ENCODE measurements at regions not wholly inside any gene's neighbourhood (a gene's known extent, or its start where the extent isn't known, plus 50 kb on each side); places are given as distances from the start of the nearest gene placed in this dataset.

- TF ChIP-seq FOXP2 (optimal IDR thresholded peaks at IDR 0.05; ENCODE audit: control extremely low read depth, extremely low read length, insufficient read depth) (no peak), EZH2 (IDR thresholded peaks at IDR 0.05) (no peak), POLR2AphosphoS5 (IDR thresholded peaks at IDR 0.05; ENCODE audit: borderline replicate concordance, low read depth, low read length) (no peak)
- no peak for DNase-seq (ENCODE audit: low read depth, low spot score)
- no peaks in the 10 kb centered on the region for H3K36me3 ChIP-seq (ENCODE audit: insufficient read depth, low read length)
- H3K9me3 ChIP-seq (ENCODE audit: low read depth, low read length), result no peaks in the 10 kb centered on the region
- no peak overlapping the region for H3K4me3 ChIP-seq
- H3K27ac ChIP-seq, result no peak overlapping the region
- H3K9ac ChIP-seq (ENCODE audit: insufficient read length), result no peak overlapping the region
Measured at GRCh38 chr18:6625481-6625880, 104.0 kb upstream of the ARHGAP28 start.

GRCh38 chr18:6626457-6626856, 103.1 kb upstream of the ARHGAP28 start:
- no peaks in the 10 kb centered on the region for H3K36me3 ChIP-seq (ENCODE audit: insufficient read depth, low read length)
- H3K9ac ChIP-seq (ENCODE audit: insufficient read length), result no peak overlapping the region
- no peak overlapping the region for H3K4me3 ChIP-seq
- TF ChIP-seq EZH2 (IDR thresholded peaks at IDR 0.05), result no peak
- no peak for TF ChIP-seq FOXP2 (optimal IDR thresholded peaks at IDR 0.05; ENCODE audit: control extremely low read depth, extremely low read length, insufficient read depth)
- TF ChIP-seq POLR2AphosphoS5 (IDR thresholded peaks at IDR 0.05; ENCODE audit: borderline replicate concordance, low read depth, low read length), result no peak
- no peaks in the 10 kb centered on the region for H3K9me3 ChIP-seq (ENCODE audit: low read depth, low read length)
- DNase-seq (ENCODE audit: low read depth, low spot score), result no peak
- H3K27ac ChIP-seq, result no peak overlapping the region

- no peak for DNase-seq (ENCODE audit: low read depth, low spot score)
- H3K4me3 ChIP-seq, result no peak overlapping the region
- TF ChIP-seq POLR2AphosphoS5 (IDR thresholded peaks at IDR 0.05; ENCODE audit: borderline replicate concordance, low read depth, low read length), result no peak
- no peak for TF ChIP-seq FOXP2 (optimal IDR thresholded peaks at IDR 0.05; ENCODE audit: control extremely low read depth, extremely low read length, insufficient read depth)
- no peak for TF ChIP-seq EZH2 (IDR thresholded peaks at IDR 0.05)
- H3K27ac ChIP-seq, result no peak overlapping the region
- H3K9me3 ChIP-seq (ENCODE audit: low read depth, low read length), result no peaks in the 10 kb centered on the region
- H3K36me3 ChIP-seq (ENCODE audit: insufficient read depth, low read length), result no peaks in the 10 kb centered on the region
- H3K9ac ChIP-seq (ENCODE audit: insufficient read length), result no peak overlapping the region
Measured at GRCh38 chr18:6627645-6628044, 101.9 kb upstream of the ARHGAP28 start.

- TF ChIP-seq POLR2AphosphoS5 (IDR thresholded peaks at IDR 0.05; ENCODE audit: borderline replicate concordance, low read depth, low read length) (no peak), FOXP2 (optimal IDR thresholded peaks at IDR 0.05; ENCODE audit: control extremely low read depth, extremely low read length, insufficient read depth) (no peak), EZH2 (IDR thresholded peaks at IDR 0.05) (no peak)
- DNase-seq (ENCODE audit: low read depth, low spot score), result no peak
- no peak overlapping the region for H3K9ac ChIP-seq (ENCODE audit: insufficient read length)
- H3K9me3 ChIP-seq (ENCODE audit: low read depth, low read length), result no peaks in the 10 kb centered on the region
- H3K4me3 ChIP-seq, result no peak overlapping the region
- H3K27ac ChIP-seq, result no peak overlapping the region
- no peaks in the 10 kb centered on the region for H3K36me3 ChIP-seq (ENCODE audit: insufficient read depth, low read length)
Measured at GRCh38 chr18:6628187-6628586, 101.3 kb upstream of the ARHGAP28 start.

GRCh38 chr18:6629635-6630140, 99.8 kb upstream of the ARHGAP28 start:
- TF ChIP-seq POLR2AphosphoS5 (IDR thresholded peaks at IDR 0.05; ENCODE audit: borderline replicate concordance, low read depth, low read length), result no peak
- TF ChIP-seq EZH2 (IDR thresholded peaks at IDR 0.05), result no peak
- TF ChIP-seq FOXP2 (optimal IDR thresholded peaks at IDR 0.05; ENCODE audit: control extremely low read depth, extremely low read length, insufficient read depth), result no peak
- no peak overlapping the region for H3K27ac ChIP-seq
- no peak overlapping the region for H3K4me3 ChIP-seq
- DNase-seq (ENCODE audit: low read depth, low spot score), result no peak
- no peaks in the 10 kb centered on the region for H3K9me3 ChIP-seq (ENCODE audit: low read depth, low read length)
- no peaks in the 10 kb centered on the region for H3K36me3 ChIP-seq (ENCODE audit: insufficient read depth, low read length)
- no peak overlapping the region for H3K9ac ChIP-seq (ENCODE audit: insufficient read length)

GRCh38 chr18:6633310-6633709, 96.2 kb upstream of the ARHGAP28 start:
- no peak for DNase-seq (ENCODE audit: low read depth, low spot score)
- no peak overlapping the region for H3K9ac ChIP-seq (ENCODE audit: insufficient read length)
- no peaks in the 10 kb centered on the region for H3K9me3 ChIP-seq (ENCODE audit: low read depth, low read length)
- no peak for TF ChIP-seq FOXP2 (optimal IDR thresholded peaks at IDR 0.05; ENCODE audit: control extremely low read depth, extremely low read length, insufficient read depth)
- no peak for TF ChIP-seq EZH2 (IDR thresholded peaks at IDR 0.05)
- TF ChIP-seq POLR2AphosphoS5 (IDR thresholded peaks at IDR 0.05; ENCODE audit: borderline replicate concordance, low read depth, low read length), result no peak
- no peak overlapping the region; the same call in 1 of the 2 replicates for H3K27ac ChIP-seq
- no peaks in the 10 kb centered on the region for H3K36me3 ChIP-seq (ENCODE audit: insufficient read depth, low read length)
- no peak overlapping the region for H3K4me3 ChIP-seq

GRCh38 chr18:6636091-6636490, 93.4 kb upstream of the ARHGAP28 start:
- Histone ChIP-seq H3K36me3 (ENCODE audit: insufficient read depth, low read length) (no peaks in the 10 kb centered on the region), H3K9me3 (ENCODE audit: low read depth, low read length) (no peaks in the 10 kb centered on the region), H3K4me3 (no peak overlapping the region), H3K9ac (ENCODE audit: insufficient read length) (no peak overlapping the region), H3K27ac (no peak overlapping the region)
- DNase-seq (ENCODE audit: low read depth, low spot score), result no peak
- TF ChIP-seq POLR2AphosphoS5 (IDR thresholded peaks at IDR 0.05; ENCODE audit: borderline replicate concordance, low read depth, low read length), result no peak
- no peak for TF ChIP-seq EZH2 (IDR thresholded peaks at IDR 0.05)
- TF ChIP-seq FOXP2 (optimal IDR thresholded peaks at IDR 0.05; ENCODE audit: control extremely low read depth, extremely low read length, insufficient read depth), result no peak

- Histone ChIP-seq H3K36me3 (ENCODE audit: insufficient read depth, low read length) (no peaks in the 10 kb centered on the region), H3K9ac (ENCODE audit: insufficient read length) (no peak overlapping the region), H3K4me3 (no peak overlapping the region), H3K27ac (no peak overlapping the region), H3K9me3 (ENCODE audit: low read depth, low read length) (no peaks in the 10 kb centered on the region)
- no peak for DNase-seq (ENCODE audit: low read depth, low spot score)
- no peak for TF ChIP-seq EZH2 (IDR thresholded peaks at IDR 0.05)
- TF ChIP-seq POLR2AphosphoS5 (IDR thresholded peaks at IDR 0.05; ENCODE audit: borderline replicate concordance, low read depth, low read length), result no peak
- no peak for TF ChIP-seq FOXP2 (optimal IDR thresholded peaks at IDR 0.05; ENCODE audit: control extremely low read depth, extremely low read length, insufficient read depth)
Measured at GRCh38 chr18:6638447-6638846, 91.1 kb upstream of the ARHGAP28 start.

GRCh38 chr18:6639305-6639704, 90.2 kb upstream of the ARHGAP28 start:
- no peaks in the 10 kb centered on the region for H3K9me3 ChIP-seq (ENCODE audit: low read depth, low read length)
- TF ChIP-seq POLR2AphosphoS5 (IDR thresholded peaks at IDR 0.05; ENCODE audit: borderline replicate concordance, low read depth, low read length) (no peak), EZH2 (IDR thresholded peaks at IDR 0.05) (no peak), FOXP2 (optimal IDR thresholded peaks at IDR 0.05; ENCODE audit: control extremely low read depth, extremely low read length, insufficient read depth) (no peak)
- H3K4me3 ChIP-seq, result no peak overlapping the region
- no peak overlapping the region for H3K9ac ChIP-seq (ENCODE audit: insufficient read length)
- no peaks in the 10 kb centered on the region for H3K36me3 ChIP-seq (ENCODE audit: insufficient read depth, low read length)
- H3K27ac ChIP-seq, result no peak overlapping the region
- no peak for DNase-seq (ENCODE audit: low read depth, low spot score)
